Bronchial epithelial cell (primary cell): ENCODE measurements at regions not wholly inside any gene's neighbourhood (a gene's known extent, or its start where the extent isn't known, plus 50 kb on each side); places are given as distances from the start of the nearest gene placed in this dataset.

Source experiments
- DNase-seq: peaks from one replicate; pipeline ENCODE4 v3.0.0-alpha.2; 2010; ENCODE audit warnings: low read depth
- FAIRE-seq: peaks from 2 replicates; lab custom pipeline; 2011; peaks lifted over from hg19 to GRCh38; lab: Jason Lieb, UNC
- H3K27me3 ChIP-seq: 2 replicates; pipeline ENCODE4 v1.5.1; 2011; ENCODE audit warnings: low read length; ENCODE audit not compliant: control insufficient read depth, insufficient read depth
- H3K36me3 ChIP-seq: 2 replicates; pipeline ENCODE4 v1.5.1; 2011; ENCODE audit warnings: low read length; ENCODE audit not compliant: control insufficient read depth, insufficient read depth
- H3K4me3 ChIP-seq: 2 replicates; pipeline ENCODE4 v1.5.1; 2011; ENCODE audit warnings: mild to moderate bottlenecking, low read depth, low read length, control low read depth
- TF ChIP-seq, protein P1 (sequence below): IDR thresholded peaks from 2 replicates; pipeline ENCODE4 v1.5.1; 2011; ENCODE audit warnings: mild to moderate bottlenecking, moderate library complexity, low read length, control low read depth, inconsistent platforms; ENCODE audit not compliant: insufficient read depth, severe bottlenecking

GRCh38 chr16:80066805-80067580 lies 466.5 kb upstream of the MAF start:
- DNase-seq (no peak), FAIRE-seq (no peak)
- no peak overlapping the region for H3K4me3 ChIP-seq
- no peaks in the 10 kb centered on the region for H3K36me3 ChIP-seq
- TF ChIP-seq, protein P1, sequence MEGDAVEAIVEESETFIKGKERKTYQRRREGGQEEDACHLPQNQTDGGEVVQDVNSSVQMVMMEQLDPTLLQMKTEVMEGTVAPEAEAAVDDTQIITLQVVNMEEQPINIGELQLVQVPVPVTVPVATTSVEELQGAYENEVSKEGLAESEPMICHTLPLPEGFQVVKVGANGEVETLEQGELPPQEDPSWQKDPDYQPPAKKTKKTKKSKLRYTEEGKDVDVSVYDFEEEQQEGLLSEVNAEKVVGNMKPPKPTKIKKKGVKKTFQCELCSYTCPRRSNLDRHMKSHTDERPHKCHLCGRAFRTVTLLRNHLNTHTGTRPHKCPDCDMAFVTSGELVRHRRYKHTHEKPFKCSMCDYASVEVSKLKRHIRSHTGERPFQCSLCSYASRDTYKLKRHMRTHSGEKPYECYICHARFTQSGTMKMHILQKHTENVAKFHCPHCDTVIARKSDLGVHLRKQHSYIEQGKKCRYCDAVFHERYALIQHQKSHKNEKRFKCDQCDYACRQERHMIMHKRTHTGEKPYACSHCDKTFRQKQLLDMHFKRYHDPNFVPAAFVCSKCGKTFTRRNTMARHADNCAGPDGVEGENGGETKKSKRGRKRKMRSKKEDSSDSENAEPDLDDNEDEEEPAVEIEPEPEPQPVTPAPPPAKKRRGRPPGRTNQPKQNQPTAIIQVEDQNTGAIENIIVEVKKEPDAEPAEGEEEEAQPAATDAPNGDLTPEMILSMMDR = no peak
- H3K27me3 ChIP-seq = no peaks in the 10 kb centered on the region

DNA sequence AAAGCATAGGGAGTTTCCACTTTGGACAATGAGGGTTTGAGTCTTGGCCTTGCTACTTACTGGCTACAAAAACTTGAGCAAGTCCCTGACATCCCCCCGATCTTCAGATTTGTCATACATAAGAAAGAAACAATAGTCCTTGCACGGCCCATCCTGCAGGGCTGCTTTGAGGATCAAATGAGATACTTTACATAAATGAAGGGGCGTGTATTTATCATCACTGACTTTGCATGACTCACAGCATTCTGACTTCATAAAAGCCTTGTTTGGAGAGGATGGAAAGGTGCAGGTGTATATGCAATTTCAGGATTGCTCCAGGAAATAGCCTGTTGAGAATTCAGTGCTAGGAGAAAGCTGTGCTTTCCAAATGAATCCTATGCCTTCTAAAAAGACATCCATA lies 465.0 kb upstream of the MAF start:
- DNase-seq (peak; percentile 83), FAIRE-seq (no peak)
- Histone ChIP-seq H3K36me3 (no peaks in the 10 kb centered on the region), H3K27me3 (no peaks in the 10 kb centered on the region), H3K4me3 (no peak overlapping the region)
- TF ChIP-seq, protein P1 = no peak

GRCh38 chr16:80063713-80064069 lies 463.2 kb upstream of the MAF start:
- Histone ChIP-seq H3K27me3 (no peaks in the 10 kb centered on the region), H3K4me3 (no peak overlapping the region), H3K36me3 (no peaks in the 10 kb centered on the region)
- TF ChIP-seq, protein P1 = no peak
- FAIRE-seq (no peak), DNase-seq (no peak)

DNA sequence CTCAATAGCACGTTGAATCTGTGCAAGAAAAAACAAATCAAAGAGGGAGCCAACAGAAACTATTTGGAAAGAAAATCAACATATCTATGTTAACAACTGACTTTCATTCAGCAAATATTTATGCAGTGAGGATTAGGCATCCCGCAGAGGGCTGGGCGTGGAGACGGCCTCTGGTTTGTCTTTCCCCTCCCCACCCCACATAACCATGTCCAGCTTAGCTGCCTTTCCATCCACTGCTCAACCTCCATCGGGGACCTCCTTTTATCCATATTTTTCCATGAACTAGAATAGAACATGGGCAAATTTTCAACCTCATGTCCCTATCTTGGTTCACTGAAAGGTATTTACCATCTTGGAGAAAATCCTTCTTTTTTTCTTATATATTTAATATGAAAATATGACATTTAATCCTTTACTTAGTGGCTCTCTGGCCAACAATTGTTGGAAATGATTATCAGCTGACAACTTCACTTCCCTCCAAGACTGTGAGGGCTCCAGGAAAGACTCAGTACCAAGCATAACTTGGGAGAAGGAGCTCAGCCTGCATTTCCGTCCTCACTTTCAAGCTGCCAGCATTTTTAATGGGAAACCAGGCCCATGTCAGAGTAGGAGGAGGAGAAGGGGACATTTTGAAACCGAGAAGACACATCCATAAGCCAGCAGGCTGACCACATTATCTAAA lies 462.6 kb upstream of the MAF start:
- TF ChIP-seq, protein P1 = no peak
- Histone ChIP-seq H3K4me3 (no peak overlapping the region), H3K27me3 (no peaks in the 10 kb centered on the region), H3K36me3 (no peaks in the 10 kb centered on the region)
- FAIRE-seq (no peak), DNase-seq (no peak)

DNA sequence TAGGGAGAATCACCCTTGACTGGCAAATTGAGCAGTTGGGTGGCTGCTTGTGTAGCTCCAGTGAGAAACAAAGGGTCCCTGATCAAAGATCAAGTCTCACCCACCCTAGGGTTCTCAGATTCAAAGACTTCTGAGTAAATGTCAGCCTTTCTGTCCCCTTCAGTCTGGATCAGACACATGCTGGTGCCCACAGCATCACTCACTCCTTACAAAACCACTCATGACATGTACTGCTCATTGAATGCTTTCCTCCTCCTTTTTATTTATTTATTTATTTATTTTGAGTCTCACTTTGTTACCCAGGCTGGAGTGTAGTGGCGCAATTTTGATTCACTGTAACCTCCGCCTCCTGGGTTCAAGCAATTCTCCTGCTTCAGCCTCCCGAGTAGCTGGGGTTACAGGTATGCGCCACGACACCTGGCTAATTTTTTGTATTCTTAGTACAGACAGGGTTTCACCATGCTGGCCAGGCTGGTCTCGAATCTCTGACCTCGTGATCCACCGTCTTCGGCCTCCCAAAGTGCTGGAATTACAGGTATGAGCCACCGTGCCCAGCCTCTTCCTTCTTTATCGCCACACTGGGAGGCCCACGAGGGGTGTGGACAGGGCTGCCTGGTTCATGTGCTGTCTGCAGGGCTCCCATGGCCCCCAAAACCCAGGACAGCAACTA lies 462.0 kb upstream of the MAF start:
- H3K4me3 ChIP-seq = no peak overlapping the region
- no peak for DNase-seq

More for the DNA sequence above, 462.0 kb upstream of the MAF start:
- no peaks in the 10 kb centered on the region for H3K27me3 ChIP-seq
- no peak for FAIRE-seq
- TF ChIP-seq, protein P1 = no peak
- H3K36me3 ChIP-seq = no peaks in the 10 kb centered on the region
